Breast epithelium (tissue), 4 donors: ENCODE measurements at regions not wholly inside any gene's neighbourhood (a gene's known extent, or its start where the extent isn't known, plus 50 kb on each side); places are given as distances from the start of the nearest gene placed in this dataset.

Experiments
- DNase-seq, 2 donors: peaks; one replicate each; pipeline ENCODE4 v3.0.0-alpha.2; 2019; ENCODE audit warnings: low spot score in 2 of 2
- H3K27ac ChIP-seq, 2 donors: fragments of 200-600 bp; sonication (generic) in 1 of 2; one replicate each; pipeline ENCODE4 v1.5.1; 2016 to 2019; ENCODE audit warnings: mild to moderate bottlenecking in 1 of 2
- H3K27me3 ChIP-seq, 2 donors: fragments of 200-600 bp; sonication (generic) in 1 of 2; one replicate each; pipeline versions ENCODE4 v1.5.1 to v1.6.0; 2017 to 2019; ENCODE audit warnings: control low read depth in 1 of 2, mild to moderate bottlenecking in 1 of 2
- H3K36me3 ChIP-seq: fragments of 200-600 bp; one replicate; pipeline ENCODE4 v1.5.1; 2019
- H3K4me1 ChIP-seq, 2 donors: fragments of 200-600 bp; sonication (generic); one replicate each; pipeline ENCODE4 v1.5.1; 2016 to 2019; ENCODE audit warnings: control low read depth in 1 of 2
- H3K4me3 ChIP-seq, 3 donors: fragments of 200-600 bp; sonication (generic); 1 replicate in 2 of 3; 2 replicates in 1 of 3; pipeline ENCODE4 v1.5.1; 2016 to 2019; ENCODE audit warnings: mild to moderate bottlenecking in 3 of 3, moderate library complexity in 2 of 3
- H3K9me3 ChIP-seq, 2 donors: fragments of 200-600 bp; sonication (generic) in 1 of 2; one replicate each; pipeline ENCODE4 v1.5.1; 2016 to 2019; ENCODE audit warnings: control low read depth in 1 of 2
- POLR2A ChIP-seq: fragments of 450-650 bp; IDR thresholded peaks from one replicate; pipeline ENCODE4 v1.6.1; 2016; ENCODE audit warnings: antibody characterized with exemption, mild to moderate bottlenecking, moderate library complexity
- POLR2AphosphoS5 ChIP-seq, 3 donors: sonication (generic); formaldehyde crosslinking; IDR thresholded peaks; one replicate each; pipeline ENCODE4 v1.6.1; 2017; ENCODE audit warnings: antibody characterized with exemption in 3 of 3
- intact Hi-C: fragments of 100-400 bp; cut with DNase I; formaldehyde crosslinking; loops from one replicate; pipeline ENCODE4 v1.15.1; 2023; ENCODE audit warnings: low total_unique reads
- TF ChIP-seq, protein P1 (sequence below), 3 donors: fragments of 450-650 bp; IDR thresholded peaks; one replicate each; pipeline ENCODE4 v1.5.1; 2016 to 2017; ENCODE audit warnings: antibody characterized with exemption in 3 of 3, mild to moderate bottlenecking in 3 of 3, moderate library complexity in 3 of 3

DNA sequence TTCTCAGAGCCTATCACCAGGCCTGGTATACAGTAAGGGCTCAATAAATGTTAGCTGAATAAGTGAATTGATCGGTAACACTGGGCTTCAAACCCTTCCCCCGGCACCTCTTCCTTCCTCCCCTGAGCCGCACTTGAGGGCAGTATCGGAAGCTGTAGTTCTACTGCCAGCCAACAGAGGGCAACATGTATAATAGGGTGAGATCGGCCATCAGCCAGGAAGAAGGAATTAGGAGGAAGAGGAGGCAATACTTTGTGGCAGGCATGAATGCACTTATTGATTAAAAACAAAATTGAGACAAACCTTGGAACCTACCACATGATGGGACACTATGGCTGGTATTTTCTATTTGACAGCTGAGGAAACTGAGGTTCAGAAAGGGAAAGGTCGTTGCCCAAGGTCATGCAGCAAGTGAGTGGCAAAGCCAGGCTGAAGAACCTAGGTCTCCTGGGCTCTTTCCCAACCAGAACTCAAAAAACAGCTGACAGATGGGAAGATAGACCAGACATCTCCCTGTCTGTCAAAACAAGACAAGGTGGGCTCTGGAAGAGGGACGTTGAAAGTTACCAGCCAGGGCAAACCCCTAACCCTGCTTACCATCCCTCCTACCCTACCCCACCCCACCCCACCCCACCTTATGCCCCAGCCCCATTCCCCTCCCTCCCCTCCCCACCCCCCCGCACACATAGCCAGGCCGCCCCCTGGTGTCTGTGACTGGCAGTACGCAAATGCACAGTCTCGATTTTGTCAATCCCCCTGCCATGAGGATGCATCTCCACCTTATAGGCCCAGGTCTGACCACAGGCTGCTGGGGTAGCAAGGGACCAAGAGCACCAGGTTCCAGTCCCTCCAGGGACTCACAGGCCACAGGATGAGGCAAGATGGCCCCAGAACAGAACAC lies 107.3 kb upstream of the RUNX3 start:
- intact Hi-C loops = no loop called here

DNA sequence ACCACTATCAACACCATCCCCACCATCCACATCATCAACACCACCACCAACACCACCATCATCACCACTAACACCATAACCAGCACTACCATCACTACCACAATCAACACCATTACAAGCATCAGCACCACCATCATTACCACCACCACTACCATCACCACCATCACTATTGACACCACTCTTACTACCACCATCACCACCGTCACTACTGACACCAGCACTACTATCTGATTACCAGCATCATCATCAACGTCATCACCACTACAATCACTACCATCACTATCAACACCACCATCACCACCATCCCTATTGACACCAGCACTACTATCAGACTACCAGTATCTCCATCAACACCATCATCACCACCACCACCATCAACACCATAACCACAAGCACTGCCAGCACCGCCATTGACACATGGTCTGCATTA lies 106.1 kb upstream of the RUNX3 start:
- DNase-seq = no peak
- no peak overlapping the region for H3K4me3 ChIP-seq
- no peaks in the 10 kb centered on the region for H3K9me3 ChIP-seq
- H3K27me3 ChIP-seq = no peaks in the 10 kb centered on the region
- intact Hi-C loops = no loop called here
- no peaks in the 10 kb centered on the region for H3K4me1 ChIP-seq
- H3K27ac ChIP-seq = no peak overlapping the region
- no peaks in the 10 kb centered on the region for H3K36me3 ChIP-seq
- TF ChIP-seq, protein P1, sequence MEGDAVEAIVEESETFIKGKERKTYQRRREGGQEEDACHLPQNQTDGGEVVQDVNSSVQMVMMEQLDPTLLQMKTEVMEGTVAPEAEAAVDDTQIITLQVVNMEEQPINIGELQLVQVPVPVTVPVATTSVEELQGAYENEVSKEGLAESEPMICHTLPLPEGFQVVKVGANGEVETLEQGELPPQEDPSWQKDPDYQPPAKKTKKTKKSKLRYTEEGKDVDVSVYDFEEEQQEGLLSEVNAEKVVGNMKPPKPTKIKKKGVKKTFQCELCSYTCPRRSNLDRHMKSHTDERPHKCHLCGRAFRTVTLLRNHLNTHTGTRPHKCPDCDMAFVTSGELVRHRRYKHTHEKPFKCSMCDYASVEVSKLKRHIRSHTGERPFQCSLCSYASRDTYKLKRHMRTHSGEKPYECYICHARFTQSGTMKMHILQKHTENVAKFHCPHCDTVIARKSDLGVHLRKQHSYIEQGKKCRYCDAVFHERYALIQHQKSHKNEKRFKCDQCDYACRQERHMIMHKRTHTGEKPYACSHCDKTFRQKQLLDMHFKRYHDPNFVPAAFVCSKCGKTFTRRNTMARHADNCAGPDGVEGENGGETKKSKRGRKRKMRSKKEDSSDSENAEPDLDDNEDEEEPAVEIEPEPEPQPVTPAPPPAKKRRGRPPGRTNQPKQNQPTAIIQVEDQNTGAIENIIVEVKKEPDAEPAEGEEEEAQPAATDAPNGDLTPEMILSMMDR (IDR thresholded peaks at IDR 0.05) = no peak
- TF ChIP-seq POLR2A (no peak), POLR2AphosphoS5 (IDR thresholded peaks at IDR 0.05) (no peak)

More for the DNA sequence above, 107.3 kb upstream of the RUNX3 start:
- no peak for TF ChIP-seq POLR2AphosphoS5 (IDR thresholded peaks at IDR 0.05)
- TF ChIP-seq, protein P1 (IDR thresholded peaks at IDR 0.05) = peak in 2 of 3 donors; percentile 21 to 43
- no peaks in the 10 kb centered on the region for H3K9me3 ChIP-seq
- H3K4me1 ChIP-seq = no peaks in the 10 kb centered on the region
- no peak for DNase-seq
- no peaks in the 10 kb centered on the region for H3K27me3 ChIP-seq
- no peak overlapping the region for H3K27ac ChIP-seq
- H3K36me3 ChIP-seq = no peaks in the 10 kb centered on the region
- no peak overlapping the region for H3K4me3 ChIP-seq

DNA sequence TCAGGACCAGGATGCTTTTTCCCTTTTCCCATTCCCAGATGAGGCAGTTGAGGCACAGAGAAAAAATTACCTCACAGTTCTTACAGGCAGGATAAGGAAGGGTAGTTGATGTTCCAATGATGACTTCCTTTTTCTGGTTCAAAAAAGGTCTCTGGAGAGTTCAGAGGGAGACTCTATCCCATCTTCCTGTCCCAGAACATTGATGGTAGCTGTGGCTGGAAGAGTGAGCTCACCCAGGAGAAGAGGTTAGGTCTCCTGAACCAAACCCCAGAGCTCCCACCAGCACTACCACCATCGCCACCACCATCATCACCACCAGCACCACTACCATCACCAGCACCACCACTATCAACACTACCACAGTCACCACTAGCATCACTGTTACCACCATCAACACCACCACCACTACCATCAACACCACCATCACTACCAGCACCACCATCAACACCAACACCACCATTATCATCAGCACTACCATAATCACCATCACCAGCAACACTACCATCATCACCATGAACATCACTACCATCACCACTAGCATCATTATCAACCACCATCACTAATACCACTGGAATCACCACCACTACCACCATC lies 105.5 kb upstream of the RUNX3 start:
- H3K27me3 ChIP-seq = no peaks in the 10 kb centered on the region
- H3K4me3 ChIP-seq = no peak overlapping the region
- no peaks in the 10 kb centered on the region for H3K4me1 ChIP-seq
- H3K36me3 ChIP-seq = no peaks in the 10 kb centered on the region
- TF ChIP-seq, protein P1 (IDR thresholded peaks at IDR 0.05) = no peak
- TF ChIP-seq POLR2A (no peak), POLR2AphosphoS5 (IDR thresholded peaks at IDR 0.05) (no peak)
- no peak for DNase-seq
- intact Hi-C loops = no loop called here
- no peak overlapping the region for H3K27ac ChIP-seq
- no peaks in the 10 kb centered on the region for H3K9me3 ChIP-seq

DNA sequence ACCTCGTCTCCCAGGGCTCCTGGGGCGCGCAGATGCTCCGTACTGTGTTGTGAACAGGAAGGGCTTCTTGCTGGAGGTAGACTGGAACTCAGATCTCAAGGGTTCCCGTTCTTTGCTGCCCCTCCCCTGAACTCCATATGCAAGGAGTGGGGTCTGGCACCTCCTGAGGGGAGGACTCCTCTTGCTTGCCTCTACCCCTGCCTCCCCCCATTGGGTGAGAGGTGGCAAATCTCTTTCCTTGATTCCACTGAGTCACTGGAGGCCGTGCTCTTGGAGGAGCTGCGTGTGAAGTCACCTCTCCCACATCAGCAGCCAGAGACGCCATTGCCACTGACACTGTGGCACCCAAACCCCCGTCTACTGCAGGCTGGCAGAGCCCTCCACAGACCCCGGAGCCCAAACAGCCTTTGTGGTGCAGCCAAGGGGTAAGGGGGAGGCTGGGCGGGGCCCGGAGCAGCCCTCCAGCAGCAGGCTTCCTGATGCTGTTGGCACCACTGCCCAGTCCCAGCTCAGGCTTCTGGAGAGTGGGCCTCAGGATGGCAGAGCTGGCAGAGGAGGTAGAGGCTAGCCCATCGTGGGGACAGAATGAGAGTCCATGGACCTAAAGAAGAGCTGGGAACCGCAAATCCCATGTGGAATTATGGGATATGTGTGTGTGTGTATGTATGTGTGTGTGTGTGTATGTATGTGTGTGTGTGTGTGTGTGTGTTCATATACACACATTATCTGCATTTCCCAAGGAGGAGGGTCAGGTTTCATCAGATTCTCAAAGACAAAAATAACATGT lies 104.9 kb upstream of the RUNX3 start:
- H3K4me1 ChIP-seq = no peaks in the 10 kb centered on the region
- H3K9me3 ChIP-seq = no peaks in the 10 kb centered on the region
- no peak overlapping the region for H3K4me3 ChIP-seq
- H3K27me3 ChIP-seq = peaks cover 0 to under 1% of the 10 kb centered on the region in 2 donors
- TF ChIP-seq, protein P1 (IDR thresholded peaks at IDR 0.05) = no peak
- TF ChIP-seq POLR2A (no peak), POLR2AphosphoS5 (IDR thresholded peaks at IDR 0.05) (no peak)
- intact Hi-C loops = no loop called here
- no peak for DNase-seq
- H3K27ac ChIP-seq = no peak overlapping the region
- H3K36me3 ChIP-seq = no peaks in the 10 kb centered on the region
